Uterus (tissue), 3 donors: ENCODE measurements at regions not wholly inside any gene's neighbourhood (a gene's known extent, or its start where the extent isn't known, plus 50 kb on each side); places are given as distances from the start of the nearest gene placed in this dataset.

ENCODE experiments used
- DNase-seq, 2 donors: peaks; one replicate each; pipeline ENCODE4 v3.0.0-alpha.2; 2019 to 2020
- H3K27ac ChIP-seq, 2 donors: fragments of 200-600 bp; sonication (generic); 1 replicate in 1 of 2; 2 replicates in 1 of 2; pipeline ENCODE4 v1.5.1; 2016 to 2018
- H3K27me3 ChIP-seq, 2 donors: fragments of 200-600 bp; sonication (generic); one replicate each; pipeline ENCODE4 v1.5.1; 2018 to 2019; ENCODE audit warnings: control low read depth in 1 of 2
- H3K36me3 ChIP-seq, 2 donors: fragments of 200-600 bp; sonication (generic); one replicate each; pipeline ENCODE4 v1.5.1; 2019; ENCODE audit warnings: control low read depth in 1 of 2
- H3K4me1 ChIP-seq, 2 donors: fragments of 200-600 bp; sonication (generic); one replicate each; pipeline ENCODE4 v1.5.1; 2018 to 2019; ENCODE audit warnings: control low read depth in 1 of 2
- H3K4me3 ChIP-seq, 2 donors: fragments of 200-600 bp; sonication (generic); 1 replicate in 1 of 2; 2 replicates in 1 of 2; pipeline ENCODE4 v1.5.1; 2018 to 2019; ENCODE audit warnings: mild to moderate bottlenecking in 1 of 2
- H3K9me3 ChIP-seq, 2 donors: fragments of 200-600 bp; sonication (generic); one replicate each; pipeline ENCODE4 v1.5.1; 2019; ENCODE audit warnings: control low read depth in 1 of 2
- POLR2A ChIP-seq, 2 donors: fragments of 450-650 bp; IDR thresholded peaks; one replicate each; pipeline ENCODE4 v1.6.1; 2016; ENCODE audit warnings: antibody characterized with exemption in 2 of 2, mild to moderate bottlenecking in 1 of 2, moderate library complexity in 1 of 2
- intact Hi-C: fragments of 100-400 bp; cut with DNase I; formaldehyde crosslinking; loops from one replicate; pipeline ENCODE4 v1.15.1; 2023; ENCODE audit warnings: low total_unique reads
- TF ChIP-seq, protein P1 (sequence below), 4 experiments: fragments of 200-600 bp in 2 of 4; fragments of 450-650 bp in 2 of 4; sonication (generic) in 2 of 4; IDR thresholded peaks; one replicate each; pipeline ENCODE4 v1.5.1; 2016 to 2019; ENCODE audit warnings: antibody characterized with exemption in 4 of 4, mild to moderate bottlenecking in 2 of 4, moderate library complexity in 1 of 4
- donor health status: DM: yes; HTN: yes; CAD: no.

DNA sequence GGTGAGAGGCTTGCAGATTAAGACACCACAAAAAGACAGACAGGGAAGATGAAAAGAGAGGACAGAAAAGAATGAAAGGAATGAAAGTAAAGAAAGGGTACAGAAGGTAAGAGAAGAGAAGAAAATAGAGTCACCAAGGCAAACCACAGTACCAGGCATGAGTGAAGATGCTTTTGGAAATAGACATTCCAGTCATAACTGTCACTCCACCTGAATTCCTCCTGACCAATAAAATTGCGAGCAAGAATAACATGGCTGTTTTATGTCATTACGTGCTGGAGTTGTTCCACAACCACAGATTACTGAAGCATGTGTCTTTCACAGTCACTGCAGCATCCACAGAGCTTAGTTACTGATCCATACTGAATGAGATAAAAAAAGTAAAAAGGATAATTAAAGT is 864.9 kb upstream of the SLIT2 start:
- Histone ChIP-seq H3K4me3 (no peak overlapping the region), H3K36me3 (no peaks in the 10 kb centered on the region), H3K27me3 (no peaks in the 10 kb centered on the region), H3K4me1 (no peaks in the 10 kb centered on the region), H3K27ac (no peak overlapping the region), H3K9me3 (no peaks in the 10 kb centered on the region)
- intact Hi-C loops: no loop called here
- TF ChIP-seq, protein P1, sequence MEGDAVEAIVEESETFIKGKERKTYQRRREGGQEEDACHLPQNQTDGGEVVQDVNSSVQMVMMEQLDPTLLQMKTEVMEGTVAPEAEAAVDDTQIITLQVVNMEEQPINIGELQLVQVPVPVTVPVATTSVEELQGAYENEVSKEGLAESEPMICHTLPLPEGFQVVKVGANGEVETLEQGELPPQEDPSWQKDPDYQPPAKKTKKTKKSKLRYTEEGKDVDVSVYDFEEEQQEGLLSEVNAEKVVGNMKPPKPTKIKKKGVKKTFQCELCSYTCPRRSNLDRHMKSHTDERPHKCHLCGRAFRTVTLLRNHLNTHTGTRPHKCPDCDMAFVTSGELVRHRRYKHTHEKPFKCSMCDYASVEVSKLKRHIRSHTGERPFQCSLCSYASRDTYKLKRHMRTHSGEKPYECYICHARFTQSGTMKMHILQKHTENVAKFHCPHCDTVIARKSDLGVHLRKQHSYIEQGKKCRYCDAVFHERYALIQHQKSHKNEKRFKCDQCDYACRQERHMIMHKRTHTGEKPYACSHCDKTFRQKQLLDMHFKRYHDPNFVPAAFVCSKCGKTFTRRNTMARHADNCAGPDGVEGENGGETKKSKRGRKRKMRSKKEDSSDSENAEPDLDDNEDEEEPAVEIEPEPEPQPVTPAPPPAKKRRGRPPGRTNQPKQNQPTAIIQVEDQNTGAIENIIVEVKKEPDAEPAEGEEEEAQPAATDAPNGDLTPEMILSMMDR (IDR thresholded peaks at IDR 0.05): no peak
- TF ChIP-seq POLR2A (IDR thresholded peaks at IDR 0.05): no peak
- no peak for DNase-seq

DNA sequence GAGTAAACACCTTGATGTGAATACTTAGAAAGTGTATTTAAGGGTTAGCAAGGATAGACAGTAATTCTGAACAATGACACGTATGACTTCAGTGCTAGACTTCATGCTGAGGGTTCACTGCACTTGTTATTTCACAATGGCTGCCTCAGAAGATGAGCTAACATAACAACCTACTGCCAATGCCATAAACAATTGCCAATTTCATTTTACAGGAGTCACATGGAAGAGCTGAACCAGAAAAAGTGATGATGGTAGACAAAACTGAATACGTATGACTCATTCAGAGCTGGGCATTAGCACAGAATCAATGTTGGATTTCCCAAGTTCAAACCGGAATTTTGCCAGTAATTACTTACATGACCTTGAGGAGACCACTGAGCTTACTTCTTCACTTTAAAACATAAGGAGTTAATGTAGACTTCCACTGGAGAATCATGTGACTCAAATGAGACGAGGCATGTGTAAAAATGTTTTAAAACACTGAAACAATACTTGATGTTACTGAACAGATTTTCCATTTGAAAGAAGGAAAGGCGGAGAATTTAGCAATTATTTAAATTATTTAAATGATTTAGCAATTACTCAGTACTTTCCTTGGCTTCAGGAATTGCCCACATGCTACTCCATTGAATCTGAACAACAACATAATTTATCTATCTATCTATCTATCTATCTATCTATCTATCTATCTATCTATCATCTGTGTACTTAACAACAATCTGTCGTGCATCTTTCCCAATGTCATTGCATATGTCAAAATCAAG is 868.5 kb upstream of the SLIT2 start:
- TF ChIP-seq, protein P1 (IDR thresholded peaks at IDR 0.05): no peak
- TF ChIP-seq POLR2A (IDR thresholded peaks at IDR 0.05): no peak
- DNase-seq: no peak
- intact Hi-C loops: no loop called here
- Histone ChIP-seq H3K27ac (no peak overlapping the region), H3K4me1 (no peaks in the 10 kb centered on the region), H3K9me3 (no peaks in the 10 kb centered on the region), H3K36me3 (no peaks in the 10 kb centered on the region), H3K27me3 (no peaks in the 10 kb centered on the region), H3K4me3 (no peak overlapping the region)

DNA sequence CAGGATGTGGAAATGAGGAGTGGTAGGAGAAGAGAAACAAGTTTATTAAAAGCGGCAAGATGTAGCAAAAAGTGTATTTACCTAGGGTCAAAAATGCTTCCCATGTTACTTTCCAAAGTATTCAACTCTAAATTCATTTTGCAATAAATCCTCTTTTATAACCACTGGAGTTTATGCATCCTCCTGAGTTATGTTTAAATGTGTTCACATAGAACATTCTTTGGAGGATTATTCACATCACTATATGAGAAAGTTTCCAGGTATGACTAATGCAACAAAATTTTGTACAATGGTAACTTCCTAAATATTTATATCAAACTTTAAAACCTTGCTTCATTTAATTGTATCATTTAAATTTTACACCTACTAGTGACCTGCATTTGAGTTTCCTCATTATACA is 870.6 kb upstream of the SLIT2 start:
- Histone ChIP-seq H3K9me3 (no peaks in the 10 kb centered on the region), H3K27ac (no peak overlapping the region), H3K36me3 (no peaks in the 10 kb centered on the region), H3K27me3 (no peaks in the 10 kb centered on the region), H3K4me3 (no peak overlapping the region), H3K4me1 (no peaks in the 10 kb centered on the region)
- DNase-seq: no peak
- no peak for TF ChIP-seq POLR2A (IDR thresholded peaks at IDR 0.05)
- TF ChIP-seq, protein P1 (IDR thresholded peaks at IDR 0.05): no peak
- intact Hi-C loops: no loop called here

DNA sequence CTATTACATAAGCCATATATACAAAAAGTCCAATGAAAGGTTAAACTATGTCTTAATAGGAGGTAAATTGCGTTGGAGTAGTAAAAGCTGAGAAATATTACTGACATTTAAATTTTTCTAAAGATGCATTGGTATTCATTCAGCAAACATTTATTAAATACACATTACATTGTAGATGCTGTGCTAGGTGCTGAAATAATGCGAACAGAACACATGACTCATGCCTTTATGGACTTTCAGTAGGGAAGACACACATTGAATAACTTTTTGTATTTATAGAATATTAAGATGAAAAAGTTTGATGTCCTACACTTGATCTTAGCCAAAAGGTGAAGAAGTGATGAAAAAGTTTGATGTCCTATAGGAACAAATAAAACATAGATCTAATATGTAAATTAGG is 871.1 kb upstream of the SLIT2 start:
- Histone ChIP-seq H3K4me1 (no peaks in the 10 kb centered on the region), H3K27me3 (no peaks in the 10 kb centered on the region), H3K9me3 (no peaks in the 10 kb centered on the region), H3K27ac (no peak overlapping the region), H3K4me3 (no peak overlapping the region), H3K36me3 (no peaks in the 10 kb centered on the region)
- DNase-seq: no peak
- TF ChIP-seq, protein P1 (IDR thresholded peaks at IDR 0.05): no peak
- no peak for TF ChIP-seq POLR2A (IDR thresholded peaks at IDR 0.05)
- intact Hi-C loops: no loop called here

DNA sequence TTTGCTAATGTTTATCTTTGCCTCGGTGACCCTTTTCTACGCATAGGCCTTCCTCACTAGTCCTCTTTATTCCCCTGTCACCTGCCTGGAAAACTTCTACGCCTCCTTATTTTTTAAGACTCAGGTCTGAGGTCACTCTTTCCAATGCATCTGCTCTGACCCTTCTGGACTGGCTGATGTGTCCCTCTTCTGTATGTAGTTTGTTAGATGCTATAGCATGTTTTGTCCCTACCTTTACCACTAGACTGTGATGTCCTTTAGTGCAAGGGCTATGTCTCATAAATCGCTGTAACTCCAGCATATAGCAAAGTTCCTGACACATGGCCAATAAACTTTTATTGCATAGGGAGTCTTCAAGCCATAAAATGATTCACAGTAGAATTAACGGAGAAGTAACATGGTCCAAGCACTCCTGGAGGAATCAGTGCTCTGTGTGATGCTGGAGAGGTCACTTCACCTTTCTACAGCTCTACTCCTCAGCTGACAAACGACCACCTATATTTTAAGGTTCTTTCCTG is 872.5 kb upstream of the SLIT2 start:
- H3K9me3 ChIP-seq: no peaks in the 10 kb centered on the region
- no peak overlapping the region for H3K27ac ChIP-seq
- no peaks in the 10 kb centered on the region for H3K36me3 ChIP-seq
- no peak overlapping the region for H3K4me3 ChIP-seq
- no peak for DNase-seq
- no peak for TF ChIP-seq POLR2A (IDR thresholded peaks at IDR 0.05)
- TF ChIP-seq, protein P1 (IDR thresholded peaks at IDR 0.05): no peak
- H3K27me3 ChIP-seq: no peaks in the 10 kb centered on the region
- intact Hi-C loops: no loop called here
- H3K4me1 ChIP-seq: no peaks in the 10 kb centered on the region
